Kidney (tissue), 13 donors: ENCODE measurements at regions not wholly inside any gene's neighbourhood (a gene's known extent, or its start where the extent isn't known, plus 50 kb on each side); places are given as distances from the start of the nearest gene placed in this dataset.
"Not testable (repeated sequence)": the region's sequence is repeated elsewhere in the genome, so short reads cannot be mapped to it uniquely, and the experiment has no call there.

Source experiments
- DNase-seq, 5 donors: peaks; one replicate each; pipeline ENCODE4 v3.0.0-alpha.2; 2013 to 2020
- FAIRE-seq: peaks from 2 replicates; lab custom pipeline; 2012; peaks lifted over from hg19 to GRCh38; lab: Jason Lieb, UNC
- H3K27ac ChIP-seq, 2 donors: one replicate each; pipeline ENCODE4 v1.7.0; 2013; ENCODE audit warnings: low read depth in 2 of 2, low read length in 2 of 2, inconsistent platforms in 1 of 2
- H3K27me3 ChIP-seq: one replicate; pipeline ENCODE4 v1.7.1; 2013; ENCODE audit warnings: low read length, inconsistent platforms; ENCODE audit not compliant: control insufficient read depth, insufficient read depth
- H3K36me3 ChIP-seq, 3 donors: one replicate each; pipeline versions ENCODE4 v1.7.0 to v1.7.1; 2013; ENCODE audit warnings: low read length in 3 of 3, control low read depth in 1 of 3, inconsistent platforms in 1 of 3; ENCODE audit not compliant: insufficient read depth in 3 of 3, control insufficient read depth in 2 of 3
- H3K4me1 ChIP-seq, 3 donors: one replicate each; pipeline versions ENCODE4 v1.7.0 to v1.7.1; 2013; ENCODE audit warnings: low read length in 3 of 3, inconsistent platforms in 1 of 3, low read depth in 1 of 3; ENCODE audit not compliant: control insufficient read depth in 2 of 3, insufficient read depth in 2 of 3
- H3K4me3 ChIP-seq, 3 donors: one replicate each; pipeline versions ENCODE4 v1.7.0 to v1.8.1; 2013; ENCODE audit warnings: low read length in 3 of 3, control low read depth in 1 of 3, inconsistent platforms in 1 of 3
- H3K9ac ChIP-seq, 3 donors: one replicate each; pipeline versions ENCODE4 v1.7.0 to v1.7.1; 2013; ENCODE audit warnings: low read length in 3 of 3, control low read depth in 1 of 3, inconsistent platforms in 1 of 3
- H3K9me3 ChIP-seq, 3 donors: one replicate each; pipeline versions ENCODE4 v1.7.0 to v1.7.1; 2013; ENCODE audit warnings: low read length in 3 of 3, control low read depth in 1 of 3, inconsistent platforms in 1 of 3; ENCODE audit not compliant: control insufficient read depth in 2 of 3, insufficient read depth in 1 of 3
- intact Hi-C: fragments of 100-400 bp; cut with DNase I; formaldehyde crosslinking; loops from one replicate; pipeline ENCODE4 v1.11.1; 2022
- TF ChIP-seq, protein P1 (sequence below): IDR thresholded peaks from 3 replicates; pipeline ENCODE4 v1.5.1; 2012; ENCODE audit warnings: mild to moderate bottlenecking, moderate library complexity, borderline replicate concordance; ENCODE audit not compliant: insufficient read depth; ENCODE audit errors: extremely low read depth
- donor health status: control.
- donor health status: control.
- donor health status: control.
- donor health status: control.
- donor health status: control.
- donor health status: DM: yes; HTN: yes; CAD: no.
- donor health status: Normal renal cell carcinoma (clear cell type).

DNA sequence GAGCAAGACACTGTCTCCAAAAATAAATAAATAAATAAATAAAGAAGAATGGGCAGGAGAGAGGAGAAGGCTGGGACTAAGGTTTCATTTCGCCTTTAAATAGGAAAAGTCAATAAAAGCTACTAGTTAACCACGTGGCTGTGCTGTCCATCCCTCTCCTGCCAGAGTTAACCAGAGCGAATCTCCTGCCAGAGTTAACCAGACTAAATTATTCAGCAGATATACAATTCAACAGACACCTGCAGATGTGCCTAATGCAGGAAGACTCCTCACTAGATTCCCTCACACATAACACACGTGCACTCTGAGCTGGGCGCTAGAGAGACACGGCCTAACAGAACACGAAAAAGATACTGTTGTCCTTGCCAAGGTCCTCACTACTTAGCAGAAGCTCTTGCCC lies 156.1 kb downstream of the IGLL1 start:
- no peak overlapping the region for H3K9ac ChIP-seq
- FAIRE-seq = no peak

DNA sequence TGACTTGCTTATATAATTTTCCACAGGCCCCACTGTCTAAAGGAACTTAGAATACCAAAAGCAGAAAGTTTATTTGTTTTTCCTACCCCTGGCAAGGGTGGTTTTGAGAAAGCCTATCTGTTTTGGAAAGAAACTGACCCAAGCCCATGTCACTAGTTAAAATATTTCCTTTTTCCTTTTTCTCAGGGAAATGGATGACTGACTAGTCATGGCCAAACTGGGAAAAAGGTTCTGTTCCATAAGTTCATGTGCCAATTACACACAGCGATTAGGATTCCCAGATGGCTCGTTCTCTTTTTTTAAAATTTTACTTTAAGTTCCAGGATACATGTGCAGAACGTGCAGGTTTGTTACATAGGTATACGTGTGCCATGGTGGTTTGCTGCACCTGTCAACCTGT lies 157.8 kb downstream of the IGLL1 start:
- H3K36me3 ChIP-seq, H3K27me3 ChIP-seq, H3K9ac ChIP-seq, FAIRE-seq, intact Hi-C loops, H3K4me3 ChIP-seq, H3K9me3 ChIP-seq, H3K27ac ChIP-seq, DNase-seq, H3K4me1 ChIP-seq: not testable (repeated sequence)

More for the DNA sequence above, 156.1 kb downstream of the IGLL1 start:
- peak in 1 of 5 donors; percentile 30 for DNase-seq
- TF ChIP-seq, protein P1, sequence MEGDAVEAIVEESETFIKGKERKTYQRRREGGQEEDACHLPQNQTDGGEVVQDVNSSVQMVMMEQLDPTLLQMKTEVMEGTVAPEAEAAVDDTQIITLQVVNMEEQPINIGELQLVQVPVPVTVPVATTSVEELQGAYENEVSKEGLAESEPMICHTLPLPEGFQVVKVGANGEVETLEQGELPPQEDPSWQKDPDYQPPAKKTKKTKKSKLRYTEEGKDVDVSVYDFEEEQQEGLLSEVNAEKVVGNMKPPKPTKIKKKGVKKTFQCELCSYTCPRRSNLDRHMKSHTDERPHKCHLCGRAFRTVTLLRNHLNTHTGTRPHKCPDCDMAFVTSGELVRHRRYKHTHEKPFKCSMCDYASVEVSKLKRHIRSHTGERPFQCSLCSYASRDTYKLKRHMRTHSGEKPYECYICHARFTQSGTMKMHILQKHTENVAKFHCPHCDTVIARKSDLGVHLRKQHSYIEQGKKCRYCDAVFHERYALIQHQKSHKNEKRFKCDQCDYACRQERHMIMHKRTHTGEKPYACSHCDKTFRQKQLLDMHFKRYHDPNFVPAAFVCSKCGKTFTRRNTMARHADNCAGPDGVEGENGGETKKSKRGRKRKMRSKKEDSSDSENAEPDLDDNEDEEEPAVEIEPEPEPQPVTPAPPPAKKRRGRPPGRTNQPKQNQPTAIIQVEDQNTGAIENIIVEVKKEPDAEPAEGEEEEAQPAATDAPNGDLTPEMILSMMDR = no peak
- Histone ChIP-seq H3K27me3 (no peaks in the 10 kb centered on the region), H3K4me3 (no peak overlapping the region), H3K9me3 (no peaks in the 10 kb centered on the region), H3K36me3 (no peaks in the 10 kb centered on the region), H3K27ac (no peak overlapping the region), H3K4me1 (no peaks in the 10 kb centered on the region)
- intact Hi-C loops = no loop called here

GRCh38 chr22:23421300-23421699 lies 158.8 kb downstream of the IGLL1 start:
- FAIRE-seq, H3K4me1 ChIP-seq, DNase-seq, intact Hi-C loops, H3K27ac ChIP-seq, H3K4me3 ChIP-seq, H3K9me3 ChIP-seq, H3K36me3 ChIP-seq, H3K27me3 ChIP-seq, H3K9ac ChIP-seq: not testable (repeated sequence)

GRCh38 chr22:23419931-23420330 lies 160.2 kb downstream of the IGLL1 start:
- H3K9me3 ChIP-seq = no peaks in the 10 kb centered on the region
- no peak overlapping the region for H3K9ac ChIP-seq
- intact Hi-C loops = no loop called here
- no peaks in the 10 kb centered on the region for H3K4me1 ChIP-seq
- H3K27ac ChIP-seq = no peak overlapping the region
- DNase-seq (no peak), FAIRE-seq (no peak)
- TF ChIP-seq, protein P1 = no peak
- no peaks in the 10 kb centered on the region for H3K27me3 ChIP-seq
- H3K36me3 ChIP-seq = no peaks in the 10 kb centered on the region
- no peak overlapping the region for H3K4me3 ChIP-seq

GRCh38 chr22:23419171-23419570 lies 160.9 kb downstream of the IGLL1 start:
- Histone ChIP-seq H3K36me3 (no peaks in the 10 kb centered on the region), H3K4me3 (no peak overlapping the region), H3K27ac (no peak overlapping the region), H3K4me1 (no peaks in the 10 kb centered on the region), H3K9me3 (no peaks in the 10 kb centered on the region), H3K9ac (no peak overlapping the region), H3K27me3 (no peaks in the 10 kb centered on the region)
- intact Hi-C loops = no loop called here
- TF ChIP-seq, protein P1 = no peak
- DNase-seq (no peak), FAIRE-seq (no peak)
